Colonic mucosa (tissue), 4 donors: ENCODE measurements at regions not wholly inside any gene's neighbourhood (a gene's known extent, or its start where the extent isn't known, plus 50 kb on each side); places are given as distances from the start of the nearest gene placed in this dataset.

ENCODE experiments used
- DNase-seq: peaks from one replicate; pipeline ENCODE4 v3.0.0-alpha.2; 2020
- H3K27ac ChIP-seq: fragments of 200-600 bp; one replicate; pipeline ENCODE4 v1.8.0; 2021
- H3K27me3 ChIP-seq: fragments of 200-600 bp; one replicate; pipeline ENCODE4 v1.8.0; 2021
- H3K36me3 ChIP-seq: fragments of 200-600 bp; one replicate; pipeline ENCODE4 v1.8.0; 2021
- H3K4me1 ChIP-seq: fragments of 200-600 bp; one replicate; pipeline ENCODE4 v1.8.0; 2021; ENCODE audit warnings: mild to moderate bottlenecking
- H3K4me3 ChIP-seq: fragments of 200-600 bp; one replicate; pipeline ENCODE4 v1.8.0; 2021
- H3K9ac ChIP-seq, 2 donors: one replicate each; pipeline ENCODE4 v1.7.0; 2013; ENCODE audit warnings: control low read depth in 2 of 2, low read depth in 2 of 2, low read length in 2 of 2
- H3K9me3 ChIP-seq: fragments of 200-600 bp; one replicate; pipeline ENCODE4 v1.8.0; 2021
- CTCF ChIP-seq: fragments of 200-600 bp; IDR thresholded peaks from one replicate; pipeline ENCODE4 v1.8.0; 2022; ENCODE audit warnings: antibody characterized with exemption, mild to moderate bottlenecking
- intact Hi-C: fragments of 100-400 bp; cut with DNase I; formaldehyde crosslinking; loops from one replicate; pipeline ENCODE4 v1.14.1; 2022
- donor health status: healthy.
- donor health status: DM: no; HTN: no; CAD: no.
- donor health status: DM: no; HTN: no; CAD: no.

DNA sequence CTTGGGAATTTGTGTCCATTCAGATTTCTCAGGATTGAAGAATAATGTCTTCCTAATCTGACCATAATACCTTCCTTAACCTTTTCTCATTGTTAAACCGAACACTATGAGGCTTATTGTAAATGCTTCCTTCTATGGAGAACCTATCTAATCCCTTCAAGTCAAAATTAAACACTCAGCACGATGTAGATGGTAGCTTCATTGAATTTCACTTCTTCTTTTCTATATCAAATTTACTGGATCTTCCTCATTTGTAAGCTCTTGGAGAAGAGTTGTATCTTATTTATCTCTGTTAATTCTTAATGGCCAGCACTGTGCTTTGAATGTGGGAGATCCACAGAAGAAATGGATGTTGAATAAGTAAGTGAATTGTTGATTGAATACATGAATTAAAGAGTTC lies 109.0 kb upstream of the RAPGEF2 start:
- Histone ChIP-seq H3K9me3 (no peaks in the 10 kb centered on the region), H3K27me3 (no peaks in the 10 kb centered on the region), H3K4me3 (no peak overlapping the region), H3K36me3 (no peaks in the 10 kb centered on the region), H3K9ac (no peak overlapping the region), H3K27ac (no peak overlapping the region), H3K4me1 (no peaks in the 10 kb centered on the region)
- no peak for TF ChIP-seq CTCF
- no peak for DNase-seq
- intact Hi-C loops: no loop called here

DNA sequence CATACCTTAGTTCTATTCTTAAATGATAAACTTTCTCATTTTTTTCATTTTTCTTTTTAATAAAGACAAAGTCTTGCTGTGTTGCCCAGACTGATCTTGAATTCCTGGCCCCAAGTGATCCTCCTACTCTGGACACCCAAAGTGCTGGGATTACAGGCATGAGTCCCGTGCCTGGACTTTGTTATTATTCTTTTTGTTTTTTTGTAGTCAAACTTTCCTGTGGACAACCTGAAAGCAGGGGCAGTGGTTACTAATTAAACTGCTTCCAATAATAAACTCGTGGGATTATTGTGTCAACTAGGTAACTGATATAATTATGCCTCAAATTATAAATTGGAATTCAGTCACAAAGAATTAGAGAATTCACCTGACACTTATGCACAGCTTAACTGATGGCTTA lies 107.8 kb upstream of the RAPGEF2 start:
- Histone ChIP-seq H3K4me1 (no peaks in the 10 kb centered on the region), H3K4me3 (no peak overlapping the region), H3K9me3 (no peaks in the 10 kb centered on the region), H3K9ac (no peak overlapping the region), H3K27me3 (no peaks in the 10 kb centered on the region), H3K36me3 (no peaks in the 10 kb centered on the region), H3K27ac (no peak overlapping the region)
- no peak for TF ChIP-seq CTCF
- DNase-seq: no peak
- intact Hi-C loops: no loop called here

- intact Hi-C loops: no loop called here
- no peak overlapping the region for H3K9ac ChIP-seq
These were observed 106.9 kb upstream of the RAPGEF2 start for GRCh38 chr4:158995965-158996364.

GRCh38 chr4:158996669-158997074 lies 106.2 kb upstream of the RAPGEF2 start:
- Histone ChIP-seq H3K36me3 (no peaks in the 10 kb centered on the region), H3K4me1 (no peaks in the 10 kb centered on the region), H3K9ac (no peak overlapping the region), H3K27ac (peak overlapping the region; percentile 15), H3K27me3 (no peaks in the 10 kb centered on the region), H3K9me3 (no peaks in the 10 kb centered on the region), H3K4me3 (no peak overlapping the region)
- TF ChIP-seq CTCF: no peak
- intact Hi-C loops: no loop called here
- no peak for DNase-seq

More at GRCh38 chr4:158995965-158996364, 106.9 kb upstream of the RAPGEF2 start:
- Histone ChIP-seq H3K4me1 (no peaks in the 10 kb centered on the region), H3K9me3 (no peaks in the 10 kb centered on the region), H3K27ac (no peak overlapping the region), H3K27me3 (no peaks in the 10 kb centered on the region), H3K36me3 (no peaks in the 10 kb centered on the region), H3K4me3 (no peak overlapping the region)
- no peak for TF ChIP-seq CTCF
- DNase-seq: no peak

- TF ChIP-seq CTCF: no peak
- Histone ChIP-seq H3K9ac (no peak overlapping the region), H3K27me3 (no peaks in the 10 kb centered on the region), H3K36me3 (no peaks in the 10 kb centered on the region), H3K9me3 (no peaks in the 10 kb centered on the region), H3K4me1 (no peaks in the 10 kb centered on the region), H3K27ac (no peak overlapping the region), H3K4me3 (no peak overlapping the region)
- intact Hi-C loops: no loop called here
- no peak for DNase-seq
These were observed 105.1 kb upstream of the RAPGEF2 start for GRCh38 chr4:158997660-158998349.
